B cell (primary cell): ENCODE measurements at regions not wholly inside any gene's neighbourhood (a gene's known extent, or its start where the extent isn't known, plus 50 kb on each side); places are given as distances from the start of the nearest gene placed in this dataset.

Experiments
- ATAC-seq: fragments of 200-7000 bp; cut with Tn5 transposase; one replicate; pipeline ENCODE4 v1.10.0; 2021; ENCODE audit warnings: low read depth, mild to moderate bottlenecking, moderate number of reproducible peaks, moderate library complexity
- CTCF ChIA-PET: fragments of 350-600 bp; sonication (Branson Sonifier 250); formaldehyde crosslinking; loops from one replicate; lab custom pipeline; 2021; ENCODE audit warnings: antibody characterized with exemption, inconsistent platforms; lab: Charles Lee
- POLR2A ChIA-PET: fragments of 350-600 bp; sonication (Branson Sonifier 250); formaldehyde crosslinking; loops from one replicate; lab custom pipeline; 2021; ENCODE audit warnings: antibody characterized with exemption; lab: Charles Lee
- DNase-seq: peaks from one replicate; pipeline ENCODE4 v3.0.0; 2013
- H2AFZ ChIP-seq: 2 replicates; pipeline ENCODE4 v1.6.1; 2012; ENCODE audit warnings: mild to moderate bottlenecking, low read depth, low read length; ENCODE audit not compliant: insufficient read depth, poor library complexity, severe bottlenecking
- H3K27ac ChIP-seq, 2 donors: 1 replicate in 1 of 2; 2 replicates in 1 of 2; pipeline ENCODE4 v1.5.1; 2012 to 2013; ENCODE audit warnings: low read length in 2 of 2, mild to moderate bottlenecking in 2 of 2, moderate library complexity in 1 of 2
- H3K27me3 ChIP-seq, 4 experiments: fragments of 200-600 bp in 1 of 4; sonication (generic) in 1 of 4; replicated peaks in 1 of 4; 1 replicate in 2 of 4; 2 replicates in 2 of 4; pipeline versions ENCODE4 v1.6.1 to v1.7.0; 2013 to 2016; ENCODE audit warnings: low read length in 3 of 4, mild to moderate bottlenecking in 2 of 4, mixed read lengths in 1 of 4, moderate library complexity in 1 of 4; ENCODE audit not compliant: insufficient read depth in 4 of 4, control insufficient read depth in 3 of 4; ENCODE audit errors: control extremely low read depth in 1 of 4
- H3K36me3 ChIP-seq, 2 experiments: replicated peaks in 1 of 2; 1 replicate in 1 of 2; 2 replicates in 1 of 2; pipeline versions ENCODE4 v1.6.1 to v1.7.1; 2013; ENCODE audit warnings: low read length in 1 of 2; ENCODE audit not compliant: insufficient read depth in 2 of 2, control insufficient read depth in 1 of 2; ENCODE audit errors: control extremely low read depth in 1 of 2, extremely low read depth in 1 of 2
- H3K4me1 ChIP-seq, 2 donors: fragments of 200-600 bp in 1 of 2; sonication (generic) in 1 of 2; 1 replicate in 1 of 2; 2 replicates in 1 of 2; pipeline versions ENCODE4 v1.5.1 to v1.6.1; 2013 to 2017; ENCODE audit warnings: low read length in 2 of 2; ENCODE audit not compliant: control insufficient read depth in 2 of 2, insufficient read depth in 2 of 2
- H3K4me2 ChIP-seq: replicated peaks from 2 replicates; pipeline ENCODE3; 2012; ENCODE audit warnings: mild to moderate bottlenecking, low read depth, low read length; ENCODE audit not compliant: poor library complexity, severe bottlenecking
- H3K4me3 ChIP-seq, 5 experiments: fragments of 200-600 bp in 1 of 5; sonication (generic) in 1 of 5; 1 replicate in 3 of 5; 2 replicates in 2 of 5; pipeline versions ENCODE4 v1.5.1 to v1.7.0; 2011 to 2016; ENCODE audit warnings: low read length in 4 of 5, mild to moderate bottlenecking in 4 of 5, low read depth in 2 of 5, control low read depth in 1 of 5, moderate library complexity in 1 of 5; ENCODE audit not compliant: insufficient read depth in 1 of 5; ENCODE audit errors: control extremely low read depth in 1 of 5, extremely low read depth in 1 of 5
- H3K79me2 ChIP-seq: fragments of 200-600 bp; sonication (generic); one replicate; pipeline ENCODE4 v1.6.0; 2016; ENCODE audit warnings: low read length; ENCODE audit not compliant: control insufficient read depth, insufficient read depth
- H3K9ac ChIP-seq: fragments of 200-600 bp; sonication (generic); 2 replicates; pipeline ENCODE4 v1.6.1; 2017; ENCODE audit warnings: mild to moderate bottlenecking, low read length, moderate library complexity
- H3K9me3 ChIP-seq, 3 donors: one replicate each; pipeline versions ENCODE4 v1.6.1 to v1.7.1; 2013; ENCODE audit warnings: low read length in 2 of 3; ENCODE audit not compliant: control insufficient read depth in 2 of 3, insufficient read depth in 1 of 3; ENCODE audit errors: control extremely low read depth in 1 of 3
- H4K20me1 ChIP-seq: 2 replicates; pipeline ENCODE4 v1.6.0; 2012; ENCODE audit warnings: mild to moderate bottlenecking, low read length; ENCODE audit not compliant: insufficient read depth, control insufficient read depth, poor library complexity, severe bottlenecking
- H3K27ac Mint-ChIP-seq: one replicate; pipeline ENCODE4 v1.8.0; 2021; ENCODE audit warnings: mixed read lengths
- H3K27me3 Mint-ChIP-seq: one replicate; pipeline ENCODE4 v1.8.0; 2021; ENCODE audit warnings: mixed read lengths
- H3K4me1 Mint-ChIP-seq: one replicate; pipeline ENCODE4 v1.8.0; 2021; ENCODE audit warnings: mixed read lengths
- H3K4me3 Mint-ChIP-seq: one replicate; pipeline ENCODE4 v1.8.0; 2021; ENCODE audit warnings: mixed read lengths
- H3K9me3 Mint-ChIP-seq: one replicate; pipeline ENCODE4 v1.8.0; 2022; ENCODE audit warnings: mixed read lengths; ENCODE audit not compliant: insufficient read depth
- CTCF ChIP-seq: fragments of 200-600 bp; IDR thresholded peaks from one replicate; pipeline ENCODE4 v1.8.0; 2022; ENCODE audit warnings: antibody characterized with exemption, mild to moderate bottlenecking
- EZH2 ChIP-seq: IDR thresholded peaks from 2 replicates; pipeline ENCODE4 v1.6.1; 2012; ENCODE audit warnings: borderline replicate concordance, low read depth, mild to moderate bottlenecking, moderate library complexity, low read length; ENCODE audit not compliant: insufficient read depth, poor library complexity, severe bottlenecking
- WGBS: methylation state at CpG from one replicate; pipeline ENCODE4 v1.1.5; 2013; ENCODE audit warnings: missing lambda C conversion rate; ENCODE audit not compliant: insufficient coverage; 5-methylcytosine and 5-hydroxymethylcytosine counted together
- intact Hi-C: fragments of 100-400 bp; cut with micrococcal nuclease; formaldehyde crosslinking; loops from one replicate; pipeline ENCODE4 v1.10.0; 2022

GRCh38 chr3:40765884-40766283 is 241.1 kb downstream of the ZNF621 start:
- DNase-seq (no peak), ATAC-seq (no peak)
- no peaks in the 10 kb centered on the region for H4K20me1 ChIP-seq
- TF ChIP-seq CTCF (no peak), EZH2 (no peak)
- H3K27ac Mint-ChIP-seq, result no peak overlapping the region
- no peaks in the 10 kb centered on the region for H3K27me3 Mint-ChIP-seq
- H3K27me3 ChIP-seq, result no peaks in the 10 kb centered on the region
- no peak overlapping the region for H3K4me2 ChIP-seq
- no peaks in the 10 kb centered on the region for H3K36me3 ChIP-seq
- H2AFZ ChIP-seq, result no peak overlapping the region
- H3K27ac ChIP-seq, result no peak overlapping the region
- H3K4me1 Mint-ChIP-seq, result peaks cover 5% of the 10 kb centered on the region
- H3K9me3 ChIP-seq, result peaks cover 0 to 2% (median 0%) of the 10 kb centered on the region in 3 donors
- H3K79me2 ChIP-seq, result no peaks in the 10 kb centered on the region
- ChIA-PET POLR2A (no interaction called here), CTCF (no interaction called here)
- no peak overlapping the region for H3K4me3 Mint-ChIP-seq
- no peaks in the 10 kb centered on the region for H3K9me3 Mint-ChIP-seq
- H3K9ac ChIP-seq, result no peak overlapping the region
- 100% methylated on average over 1 of the region's 3 CpGs for WGBS
- no peaks in the 10 kb centered on the region for H3K4me1 ChIP-seq
- no peak overlapping the region for H3K4me3 ChIP-seq
- intact Hi-C loops, result no loop called here

GRCh38 chr3:40766396-40766795 is 241.6 kb downstream of the ZNF621 start:
- DNase-seq (no peak), ATAC-seq (no peak)
- Histone ChIP-seq H3K9me3 (peaks cover 0 to 2% (median 0%) of the 10 kb centered on the region in 3 donors), H3K36me3 (no peaks in the 10 kb centered on the region), H3K27ac (no peak overlapping the region), H4K20me1 (no peaks in the 10 kb centered on the region), H3K27me3 (no peaks in the 10 kb centered on the region), H2AFZ (no peak overlapping the region), H3K4me1 (no peaks in the 10 kb centered on the region), H3K9ac (no peak overlapping the region), H3K79me2 (no peaks in the 10 kb centered on the region), H3K4me3 (no peak overlapping the region), H3K4me2 (no peak overlapping the region)
- intact Hi-C loops, result no loop called here
- ChIA-PET CTCF (no interaction called here), POLR2A (no interaction called here)
- no peak for TF ChIP-seq CTCF
- no peak for TF ChIP-seq EZH2
- H3K9me3 Mint-ChIP-seq, result no peaks in the 10 kb centered on the region
- WGBS, result 68% methylated on average over 2 of the region's 2 CpGs
- H3K4me3 Mint-ChIP-seq, result no peak overlapping the region
- no peak overlapping the region for H3K27ac Mint-ChIP-seq
- no peaks in the 10 kb centered on the region for H3K27me3 Mint-ChIP-seq
- H3K4me1 Mint-ChIP-seq, result peaks cover 5% of the 10 kb centered on the region
